Non-pigmented ciliary epithelial cell (primary cell): ENCODE measurements at regions not wholly inside any gene's neighbourhood (a gene's known extent, or its start where the extent isn't known, plus 50 kb on each side); places are given as distances from the start of the nearest gene placed in this dataset.

Experiments used
- DNase-seq: peaks from one replicate; pipeline ENCODE4 v3.0.0-alpha.2; 2010; ENCODE audit warnings: low read depth

- DNase-seq: no peak
These were observed 514.3 kb upstream of the SEL1L start for GRCh38 chr14:82047777-82048470.

DNA sequence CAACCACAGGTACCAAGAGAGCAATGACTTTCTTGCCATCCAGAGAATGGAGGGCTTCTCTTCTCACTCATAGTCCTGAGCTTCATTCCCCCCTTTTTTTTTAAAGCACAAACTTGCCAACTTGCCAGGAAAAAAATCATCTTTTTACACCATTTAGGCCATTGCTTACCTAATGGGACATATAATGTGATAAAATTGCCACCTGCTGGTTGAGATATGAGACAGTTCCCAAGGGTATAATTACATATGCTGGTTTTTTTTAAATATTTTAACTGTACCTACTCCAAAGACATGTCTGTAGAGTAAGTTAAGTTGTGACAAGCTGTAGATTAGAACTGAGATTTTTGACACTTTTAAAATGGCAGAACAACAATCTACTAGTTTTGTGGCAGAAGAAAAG is 519.1 kb upstream of the SEL1L start:
- no peak for DNase-seq

- no peak for DNase-seq
These were observed 522.0 kb upstream of the SEL1L start for GRCh38 chr14:82055515-82056115.

DNA sequence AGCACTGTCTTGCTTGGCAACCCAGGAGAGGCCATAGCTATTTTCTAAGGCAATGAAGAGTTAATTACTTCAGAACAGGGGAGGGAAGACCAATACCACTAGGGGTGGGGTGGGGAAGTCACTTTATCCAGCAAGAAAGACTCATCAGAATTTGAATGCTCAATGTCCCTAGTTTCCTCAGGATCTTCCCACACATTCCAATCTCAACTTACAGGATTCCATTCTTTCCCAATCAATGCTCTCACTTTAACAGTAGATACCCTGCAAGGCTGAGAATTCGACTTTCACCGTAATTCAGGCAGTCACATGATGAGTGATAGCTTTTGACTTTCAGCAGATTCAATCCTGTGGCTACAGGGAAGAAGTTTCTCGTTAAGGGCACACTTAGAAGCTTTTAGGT is 526.6 kb upstream of the SEL1L start:
- DNase-seq: no peak

- DNase-seq: no peak
These were observed 533.7 kb upstream of the SEL1L start for GRCh38 chr14:82067221-82067875.

DNA sequence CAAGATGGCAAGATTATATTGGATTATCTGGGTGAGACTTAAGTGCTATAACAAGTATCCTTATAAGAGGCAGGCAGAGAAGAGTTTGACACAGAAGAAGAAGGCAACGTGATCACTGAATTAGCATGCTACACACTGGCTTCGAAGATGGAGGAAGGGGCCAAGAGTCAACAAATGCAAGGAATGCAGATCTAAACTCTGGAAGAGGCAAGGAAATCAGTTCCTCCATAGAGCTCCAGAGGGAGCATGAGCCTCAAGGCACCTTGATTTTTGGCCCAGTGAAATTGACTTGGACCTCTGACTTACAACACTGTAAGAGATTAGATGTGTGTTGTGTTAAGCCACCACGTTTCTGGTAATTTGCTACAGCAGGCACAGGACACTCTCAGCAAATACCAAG is 536.4 kb upstream of the SEL1L start:
- DNase-seq: no peak

DNA sequence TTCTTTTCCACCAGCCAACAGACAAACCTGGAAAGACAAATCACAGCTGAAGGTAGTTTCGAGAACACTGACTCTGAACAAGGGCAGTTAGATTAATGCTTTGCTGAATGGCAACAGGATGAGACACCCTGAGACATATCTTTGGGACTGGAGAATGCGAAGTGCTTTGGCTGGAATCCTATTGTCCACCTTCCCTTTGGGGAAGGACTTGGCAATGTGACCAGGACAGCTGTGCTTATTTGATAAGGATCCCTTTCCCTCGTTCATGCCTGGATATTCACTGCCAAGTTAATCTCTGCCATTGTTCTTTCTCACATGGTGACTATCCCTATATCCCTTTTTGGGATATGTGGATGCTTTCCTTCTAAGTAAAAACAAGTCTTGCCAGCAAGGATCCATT is 537.1 kb upstream of the SEL1L start:
- no peak for DNase-seq

DNA sequence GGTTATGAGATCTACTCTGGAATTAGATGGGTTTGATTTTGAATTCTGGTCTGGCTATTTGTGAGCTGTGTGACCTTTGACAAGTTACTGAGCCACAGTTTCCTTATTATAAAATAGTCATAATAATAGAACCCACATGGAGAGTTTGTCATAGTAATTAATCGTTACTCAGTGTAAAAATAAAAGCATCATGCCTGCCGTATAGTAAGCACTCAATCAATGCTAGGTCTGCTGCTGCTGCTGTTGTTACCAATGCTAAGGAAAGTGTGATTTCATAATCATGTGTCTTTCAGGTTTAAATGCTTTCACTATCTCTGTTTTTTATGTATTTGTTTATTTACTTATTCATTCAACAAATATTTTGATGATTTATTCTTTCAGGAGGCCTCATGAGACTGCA is 539.9 kb upstream of the SEL1L start:
- no peak for DNase-seq

GRCh38 chr14:82075566-82075965 is 541.9 kb upstream of the SEL1L start:
- no peak for DNase-seq

DNA sequence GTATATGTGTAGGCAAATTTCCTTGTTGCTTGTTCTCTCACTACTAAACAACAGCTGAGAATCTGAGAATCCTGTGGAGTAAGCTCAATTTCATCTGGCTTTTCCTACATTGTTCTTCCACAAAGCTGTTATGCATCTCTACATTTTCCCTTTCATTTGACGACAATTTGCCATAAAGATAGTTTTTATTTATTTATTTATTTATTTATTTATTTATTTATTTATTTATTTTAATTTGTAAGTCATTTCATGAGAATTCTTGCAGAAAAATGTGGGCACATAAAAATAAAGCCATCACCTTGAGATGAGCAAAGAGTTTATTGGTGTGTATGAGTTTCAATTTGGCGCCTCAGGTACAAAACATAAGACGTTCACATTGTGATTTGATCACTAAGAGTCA is 545.9 kb upstream of the SEL1L start:
- no peak for DNase-seq

DNA sequence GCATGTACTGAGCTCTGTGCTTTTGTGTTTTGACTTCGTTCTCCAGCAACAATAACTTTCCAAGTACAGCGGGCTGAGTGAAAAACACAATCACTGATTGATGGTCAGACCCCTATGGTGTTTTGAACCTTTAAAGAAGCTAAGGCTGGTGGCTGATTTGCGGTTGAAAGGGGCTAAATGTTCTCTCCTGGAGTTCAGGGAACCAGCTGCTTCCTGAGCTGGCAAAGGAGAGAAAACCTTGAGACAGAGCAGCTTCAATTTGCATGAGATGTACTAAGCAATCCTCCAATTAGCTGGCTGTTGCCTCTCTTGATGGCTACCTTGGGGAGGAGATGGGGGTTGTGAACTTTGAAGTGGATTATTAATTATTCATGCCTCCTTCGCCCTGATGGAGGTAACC is 546.7 kb upstream of the SEL1L start:
- DNase-seq: no peak

GRCh38 chr14:82084813-82085212 is 551.2 kb upstream of the SEL1L start:
- no peak for DNase-seq

- DNase-seq: no peak
These were observed 557.4 kb upstream of the SEL1L start for GRCh38 chr14:82091097-82091496.

DNA sequence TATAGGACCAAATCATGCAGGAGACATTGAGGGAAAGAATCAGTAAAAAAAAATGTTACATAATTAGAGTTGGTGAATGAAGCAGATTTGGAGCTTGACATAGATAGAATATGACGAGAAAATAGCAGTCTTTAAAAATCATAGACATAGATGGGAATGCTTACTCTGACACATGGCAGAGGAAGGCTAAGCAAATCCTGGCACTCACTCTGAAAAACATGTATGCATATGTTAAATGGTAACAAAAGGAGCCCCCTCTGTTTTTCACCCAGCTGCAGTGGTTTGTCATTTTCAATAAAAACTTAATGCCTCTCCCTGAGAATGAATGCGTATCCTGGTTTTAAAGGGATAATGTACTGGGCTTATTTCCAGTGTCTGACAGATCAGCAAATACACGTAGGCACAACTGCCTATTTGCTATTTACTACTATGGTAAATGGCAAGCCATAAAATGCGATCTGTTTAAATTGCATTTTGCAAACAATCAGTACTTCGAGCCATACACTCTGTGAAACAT is 561.2 kb upstream of the SEL1L start:
- no peak for DNase-seq

- DNase-seq: no peak
These were observed 570.4 kb upstream of the SEL1L start for GRCh38 chr14:82104013-82104412.

DNA sequence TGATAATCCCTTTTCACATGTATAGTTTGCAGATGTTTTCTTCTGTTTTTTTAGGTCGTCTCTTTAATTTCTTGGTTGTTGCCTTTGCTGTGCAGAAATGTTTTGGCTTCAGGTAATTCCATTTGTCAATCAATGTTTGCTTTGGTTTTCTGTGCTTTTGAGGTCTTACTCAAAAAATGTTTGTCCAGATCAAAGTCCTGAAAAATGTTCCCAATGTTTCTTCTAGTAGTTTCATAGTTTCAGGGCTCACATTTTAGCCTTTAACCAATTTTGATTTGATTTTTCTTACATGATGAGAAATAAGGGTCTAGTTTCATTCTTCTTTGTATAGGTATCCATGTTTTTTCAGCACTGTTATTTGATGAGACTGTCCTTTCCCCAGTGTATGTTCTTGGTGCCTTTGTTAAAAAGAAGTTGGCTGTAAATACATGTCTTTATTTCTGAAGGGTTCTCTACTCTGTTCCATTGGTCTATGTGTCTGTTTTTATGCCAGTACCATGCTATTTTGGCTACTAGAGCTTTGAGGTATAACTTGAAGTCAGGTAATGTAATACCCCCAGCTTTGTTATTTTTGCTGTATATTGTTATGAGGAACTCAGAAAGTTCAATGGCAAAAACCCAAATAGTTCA is 578.7 kb upstream of the SEL1L start:
- no peak for DNase-seq

DNA sequence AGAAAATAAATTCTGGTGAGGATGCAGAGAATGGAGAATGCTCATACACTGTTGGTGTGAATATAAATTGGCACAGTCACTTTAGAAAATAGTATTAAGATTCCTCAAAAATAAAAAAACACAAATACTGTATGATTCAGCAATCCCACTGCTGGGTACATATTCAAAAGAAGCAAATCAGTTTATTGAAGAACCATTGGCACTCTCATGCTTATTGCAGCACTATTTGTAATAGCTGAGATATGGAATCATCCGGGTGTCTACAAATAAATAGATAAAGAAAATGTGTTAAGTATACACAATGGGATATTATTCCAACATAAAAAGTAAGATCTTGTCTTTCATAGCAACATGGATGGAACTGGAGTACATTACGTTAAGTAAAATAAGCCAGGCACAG is 579.4 kb upstream of the SEL1L start:
- DNase-seq: no peak

GRCh38 chr14:82113710-82114109 is 580.1 kb upstream of the SEL1L start:
- DNase-seq: no peak

GRCh38 chr14:82116721-82117120 is 583.1 kb upstream of the SEL1L start:
- DNase-seq: no peak

- no peak for DNase-seq
These were observed 589.0 kb upstream of the SEL1L start for GRCh38 chr14:82122655-82123054.

- no peak for DNase-seq
These were observed 590.9 kb upstream of the SEL1L start for GRCh38 chr14:82124511-82124910.

DNA sequence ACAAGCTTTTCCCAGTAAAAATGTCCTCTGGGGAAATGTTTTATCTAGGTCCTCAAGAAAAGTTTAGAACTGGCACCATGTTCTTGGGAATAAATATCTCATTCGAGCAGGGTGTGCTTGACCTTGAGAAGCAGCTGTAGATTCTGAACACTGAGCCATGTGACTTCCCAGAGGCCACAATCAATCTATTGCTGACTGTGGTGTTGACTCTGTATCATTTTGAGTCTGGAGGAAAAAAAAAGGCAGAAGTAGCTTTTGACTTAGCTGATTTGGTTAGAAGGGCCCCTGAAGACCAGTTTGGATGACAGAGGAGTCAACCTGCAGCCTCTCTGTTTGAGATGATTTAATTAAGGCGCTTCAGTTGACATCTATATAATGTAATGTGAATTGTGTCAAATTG is 592.4 kb upstream of the SEL1L start:
- no peak for DNase-seq

GRCh38 chr14:82134411-82134810 is 600.8 kb upstream of the SEL1L start:
- no peak for DNase-seq
